LNCaP clone FGC (cell line): ENCODE measurements at regions not wholly inside any gene's neighbourhood (a gene's known extent, or its start where the extent isn't known, plus 50 kb on each side); places are given as distances from the start of the nearest gene placed in this dataset.

Experiments
- DNase-seq: peaks from one replicate; pipeline ENCODE4 v3.0.0-alpha.2; 2011; ENCODE audit warnings: low read depth
- H3K4me3 ChIP-seq: 2 replicates; pipeline ENCODE4 v1.5.1; 2011; ENCODE audit warnings: mild to moderate bottlenecking, low read depth, low read length, control low read depth
- TF ChIP-seq, protein P1 (sequence below): IDR thresholded peaks from 2 replicates; pipeline ENCODE4 v1.5.1; 2012; ENCODE audit warnings: mild to moderate bottlenecking; ENCODE audit not compliant: control insufficient read depth, insufficient read depth; ENCODE audit errors: extremely low read depth

DNA sequence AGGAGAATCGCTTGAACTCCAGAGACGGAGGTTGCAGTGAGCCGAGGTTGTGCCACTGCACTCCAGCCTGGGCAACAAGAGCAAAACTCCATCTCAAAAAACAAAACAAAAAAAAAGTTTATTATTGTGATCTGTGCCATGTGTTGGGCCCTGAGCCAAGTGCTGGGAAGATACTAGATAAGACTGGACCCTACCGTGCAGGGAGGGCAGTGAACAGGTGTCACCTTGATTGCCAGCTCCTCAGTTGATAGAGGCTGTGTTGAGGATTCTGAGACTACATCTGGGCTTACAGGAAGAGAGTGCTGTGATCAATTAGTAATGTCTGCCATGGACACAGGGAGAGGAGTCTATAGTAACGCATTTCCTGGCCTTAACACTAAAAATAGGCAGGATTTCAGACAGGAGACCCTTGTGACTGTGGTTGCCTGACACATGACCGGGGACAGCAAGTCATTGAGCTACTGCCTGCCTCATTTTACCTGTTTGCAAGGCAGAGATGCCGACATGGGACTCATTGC is 201.5 kb downstream of the C9orf50 start:
- H3K4me3 ChIP-seq = no peak overlapping the region
- no peak for DNase-seq
- TF ChIP-seq, protein P1, sequence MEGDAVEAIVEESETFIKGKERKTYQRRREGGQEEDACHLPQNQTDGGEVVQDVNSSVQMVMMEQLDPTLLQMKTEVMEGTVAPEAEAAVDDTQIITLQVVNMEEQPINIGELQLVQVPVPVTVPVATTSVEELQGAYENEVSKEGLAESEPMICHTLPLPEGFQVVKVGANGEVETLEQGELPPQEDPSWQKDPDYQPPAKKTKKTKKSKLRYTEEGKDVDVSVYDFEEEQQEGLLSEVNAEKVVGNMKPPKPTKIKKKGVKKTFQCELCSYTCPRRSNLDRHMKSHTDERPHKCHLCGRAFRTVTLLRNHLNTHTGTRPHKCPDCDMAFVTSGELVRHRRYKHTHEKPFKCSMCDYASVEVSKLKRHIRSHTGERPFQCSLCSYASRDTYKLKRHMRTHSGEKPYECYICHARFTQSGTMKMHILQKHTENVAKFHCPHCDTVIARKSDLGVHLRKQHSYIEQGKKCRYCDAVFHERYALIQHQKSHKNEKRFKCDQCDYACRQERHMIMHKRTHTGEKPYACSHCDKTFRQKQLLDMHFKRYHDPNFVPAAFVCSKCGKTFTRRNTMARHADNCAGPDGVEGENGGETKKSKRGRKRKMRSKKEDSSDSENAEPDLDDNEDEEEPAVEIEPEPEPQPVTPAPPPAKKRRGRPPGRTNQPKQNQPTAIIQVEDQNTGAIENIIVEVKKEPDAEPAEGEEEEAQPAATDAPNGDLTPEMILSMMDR = no peak

DNA sequence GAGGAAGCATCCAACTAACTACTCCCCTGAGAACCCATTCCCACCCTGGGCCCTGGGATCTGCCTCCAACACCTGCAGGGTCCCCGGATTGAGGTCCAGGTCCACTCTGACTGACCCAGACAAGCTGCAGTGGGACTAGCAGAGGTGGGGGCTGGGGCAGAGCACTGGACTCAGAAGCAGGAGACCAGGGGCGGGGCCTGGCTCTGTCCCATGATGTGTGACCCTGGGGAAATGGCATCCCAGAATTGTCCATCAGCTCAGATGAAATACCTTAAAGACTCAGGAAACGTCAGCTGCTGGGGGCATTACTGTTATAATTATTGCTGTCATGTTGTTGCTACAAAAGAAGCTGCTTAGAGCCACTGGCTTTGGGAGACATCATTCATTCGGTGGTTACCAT is 202.4 kb downstream of the C9orf50 start:
- DNase-seq = no peak
- TF ChIP-seq, protein P1 = no peak
- H3K4me3 ChIP-seq = no peak overlapping the region

DNA sequence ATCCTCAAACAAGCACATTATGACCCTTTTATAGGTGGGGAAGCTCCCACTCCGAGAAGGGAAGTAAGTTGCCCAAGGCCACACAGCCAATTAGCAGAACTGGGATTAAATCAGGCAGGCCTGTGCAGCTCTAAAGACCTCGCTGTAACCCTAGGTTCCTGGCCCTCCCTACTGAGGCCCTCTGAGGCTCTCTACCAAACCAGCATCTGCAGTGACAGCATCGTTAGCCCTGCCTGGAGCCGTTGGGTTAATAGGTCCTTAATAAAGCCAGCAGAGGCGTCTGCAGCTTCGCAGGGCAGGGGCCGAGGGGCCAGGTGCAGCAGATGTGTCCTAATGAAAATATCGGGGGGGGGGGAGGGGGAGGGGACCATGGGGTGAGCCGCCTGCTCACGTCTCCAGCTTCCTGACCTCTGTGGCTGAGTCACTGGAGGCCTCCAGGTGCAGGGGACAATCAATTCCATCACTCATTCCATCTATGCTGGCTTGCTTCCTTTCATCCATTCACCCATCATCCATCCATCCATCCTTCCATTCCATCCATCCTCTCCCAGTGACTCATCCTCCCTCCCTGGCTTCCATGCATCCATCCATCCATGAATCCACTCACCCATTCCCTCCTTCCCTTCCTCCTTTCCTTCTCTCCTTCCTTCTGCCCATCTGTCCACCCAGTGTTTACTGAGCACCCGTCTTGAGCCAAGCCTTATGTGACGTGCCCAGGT is 203.9 kb downstream of the C9orf50 start:
- no peak overlapping the region for H3K4me3 ChIP-seq
- TF ChIP-seq, protein P1 = no peak
- DNase-seq = no peak

DNA sequence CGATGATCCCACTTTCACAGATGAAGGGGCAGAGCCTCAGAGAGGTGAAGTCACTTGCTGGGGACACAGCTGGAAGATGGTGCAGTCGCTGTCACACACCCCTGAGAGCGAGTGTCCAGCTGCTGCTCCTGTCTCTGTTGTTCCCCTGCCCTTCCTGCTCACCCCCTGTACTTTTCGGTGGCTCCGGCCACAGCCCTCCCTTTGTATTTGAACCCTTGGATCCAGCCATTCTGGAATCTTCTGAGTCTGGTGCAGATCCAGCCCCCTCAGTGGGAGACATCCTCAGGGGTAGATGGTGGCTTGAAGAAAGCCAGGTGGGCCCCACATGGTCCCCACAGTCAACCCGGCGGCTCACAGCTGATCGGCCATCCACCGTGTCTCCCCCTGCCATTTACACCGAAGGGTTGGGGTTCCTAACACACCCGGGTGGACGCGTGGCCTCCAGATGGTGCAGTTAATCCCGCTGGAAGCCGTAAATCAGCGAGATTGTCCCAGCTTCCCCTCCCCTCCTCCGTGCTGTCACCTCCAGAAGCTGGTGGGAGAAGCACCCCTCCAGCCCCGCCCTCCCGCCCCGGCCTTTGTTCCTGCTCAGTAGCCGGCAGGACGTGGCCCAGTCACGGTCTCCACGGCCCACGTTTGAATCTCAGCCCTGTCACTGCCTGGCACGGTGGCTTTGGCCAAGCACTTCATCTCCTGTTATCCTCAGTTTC is 204.8 kb downstream of the C9orf50 start:
- no peak for DNase-seq
- TF ChIP-seq, protein P1 = no peak

DNA sequence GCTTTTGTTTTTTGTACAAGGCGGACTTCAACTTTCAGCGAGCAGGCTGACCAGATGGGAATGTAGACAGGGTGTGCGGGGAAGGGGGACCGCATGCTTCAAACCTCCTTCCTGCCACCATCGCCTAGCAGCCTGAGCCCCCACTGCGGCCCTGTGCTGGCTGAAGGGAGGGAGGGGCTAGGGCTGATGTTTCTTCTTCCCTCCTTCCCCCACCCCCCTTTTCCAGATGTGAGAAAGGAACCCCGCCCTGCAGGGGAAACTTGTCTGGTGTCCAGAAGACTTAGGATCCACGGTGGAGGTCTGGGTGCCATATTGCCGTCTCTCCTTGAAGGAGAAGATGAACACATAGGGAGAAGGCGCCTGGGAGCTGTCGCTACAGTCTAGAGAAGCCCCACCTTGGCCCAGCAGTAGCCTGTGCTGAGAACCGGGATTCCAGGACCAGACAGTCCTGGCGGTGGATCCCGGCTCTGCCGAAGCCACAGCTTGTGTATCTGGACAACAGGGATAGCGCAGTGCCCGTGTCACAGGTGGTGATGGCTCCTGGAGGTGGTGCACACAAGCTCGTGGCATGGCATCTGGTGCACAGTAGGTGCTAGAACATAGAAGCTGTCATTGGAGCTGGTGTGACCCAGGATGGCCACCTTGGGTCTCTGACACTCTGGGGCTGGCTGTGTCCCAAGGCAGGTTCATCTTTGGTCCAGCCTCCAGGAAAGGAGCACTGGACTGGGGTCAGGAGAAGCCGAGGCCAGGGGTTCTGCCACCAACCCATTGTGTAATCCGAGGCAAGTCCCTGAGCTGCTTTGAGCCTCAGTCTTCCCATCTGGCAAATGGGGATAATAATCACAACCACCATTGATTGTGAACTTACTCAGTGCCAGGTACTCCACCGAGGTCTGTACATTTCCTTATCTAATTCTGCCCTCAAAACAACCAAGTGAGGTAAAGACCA is 205.6 kb downstream of the C9orf50 start:
- no peak for DNase-seq
- TF ChIP-seq, protein P1 = no peak
- H3K4me3 ChIP-seq = no peak overlapping the region

More for the DNA sequence above, 204.8 kb downstream of the C9orf50 start:
- no peak overlapping the region for H3K4me3 ChIP-seq

DNA sequence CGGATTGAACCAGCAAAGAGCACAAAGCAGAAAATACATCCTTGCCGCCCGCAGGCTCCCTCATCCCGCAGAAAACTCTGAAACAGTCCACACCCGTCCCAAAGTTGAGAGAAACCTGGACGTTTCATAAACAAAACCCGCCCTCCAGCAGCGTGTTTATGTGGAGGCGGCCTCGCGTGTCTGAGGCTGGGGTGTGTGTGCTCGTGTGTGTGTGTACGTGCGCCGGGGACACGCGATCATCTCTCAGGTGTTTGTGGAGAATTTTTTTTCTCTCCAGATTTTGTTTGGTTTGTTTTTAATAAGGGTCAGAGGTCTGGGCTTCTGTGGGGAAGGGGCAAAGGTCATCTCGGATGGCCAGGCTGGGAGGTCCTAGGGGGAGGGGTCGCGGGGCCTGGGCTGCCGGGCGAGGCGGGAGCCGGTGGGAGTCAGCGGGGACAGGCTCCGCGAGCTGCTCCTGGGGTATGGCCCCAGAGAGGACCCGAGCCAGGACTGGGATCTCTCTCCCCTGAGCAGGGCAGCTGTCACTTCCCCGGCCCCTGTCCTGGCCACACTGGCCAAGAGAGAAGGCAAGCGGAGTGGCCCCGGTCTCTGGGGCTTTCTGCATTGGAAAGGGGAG is 206.4 kb downstream of the C9orf50 start:
- TF ChIP-seq, protein P1 = no peak
- no peak for DNase-seq
- peak overlapping the region; percentile 64 for H3K4me3 ChIP-seq
